Ishikawa (cell line): ENCODE measurements at regions not wholly inside any gene's neighbourhood (a gene's known extent, or its start where the extent isn't known, plus 50 kb on each side); places are given as distances from the start of the nearest gene placed in this dataset.

ENCODE experiments used
- CEBPB ChIP-seq: IDR thresholded peaks from 2 replicates; pipeline ENCODE4 v1.6.1; 2012
- EP300 ChIP-seq: IDR thresholded peaks from 2 replicates; pipeline ENCODE4 v1.6.1; 2012; ENCODE audit warnings: borderline replicate concordance
- FOXM1 ChIP-seq: IDR thresholded peaks from 2 replicates; pipeline ENCODE4 v1.6.1; 2012; ENCODE audit warnings: low read depth, borderline replicate concordance
- MAX ChIP-seq: IDR thresholded peaks from 2 replicates; pipeline ENCODE4 v1.6.1; 2012
- REST ChIP-seq: IDR thresholded peaks from 2 replicates; pipeline ENCODE4 v1.6.1; 2012; ENCODE audit warnings: low read depth, mild to moderate bottlenecking
- YY1 ChIP-seq: IDR thresholded peaks from 2 replicates; pipeline ENCODE4 v1.6.1; 2012; ENCODE audit warnings: low read depth
- TF ChIP-seq, protein P1 (sequence below): IDR thresholded peaks from 2 replicates; pipeline ENCODE4 v1.6.1; 2012

DNA sequence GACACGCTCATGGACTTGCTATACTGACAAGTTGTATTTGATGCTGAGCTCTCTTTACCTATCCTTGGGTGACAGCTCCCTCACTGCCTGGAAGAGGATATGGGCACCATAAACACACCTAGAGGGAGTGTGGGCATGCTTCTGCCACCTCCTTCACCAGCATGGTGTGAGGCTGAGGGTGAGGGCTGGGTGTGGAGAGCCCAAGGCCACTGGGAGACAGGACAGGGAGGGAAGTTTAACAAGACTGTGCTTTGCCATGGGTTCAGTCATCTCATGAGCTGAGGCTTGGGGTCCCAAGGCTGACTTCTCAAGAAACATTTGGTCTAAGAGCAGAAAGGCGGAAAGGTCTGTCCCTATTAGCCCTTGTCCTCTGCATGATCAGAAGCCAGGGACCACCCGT lies 93.6 kb upstream of the ANKRD55 start:
- TF ChIP-seq REST (no peak), MAX (no peak), FOXM1 (no peak), YY1 (no peak), CEBPB (no peak), EP300 (no peak)
- TF ChIP-seq, protein P1, sequence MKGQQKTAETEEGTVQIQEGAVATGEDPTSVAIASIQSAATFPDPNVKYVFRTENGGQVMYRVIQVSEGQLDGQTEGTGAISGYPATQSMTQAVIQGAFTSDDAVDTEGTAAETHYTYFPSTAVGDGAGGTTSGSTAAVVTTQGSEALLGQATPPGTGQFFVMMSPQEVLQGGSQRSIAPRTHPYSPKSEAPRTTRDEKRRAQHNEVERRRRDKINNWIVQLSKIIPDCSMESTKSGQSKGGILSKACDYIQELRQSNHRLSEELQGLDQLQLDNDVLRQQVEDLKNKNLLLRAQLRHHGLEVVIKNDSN, result no peak
